ENCODE measurements at regions not wholly inside any gene's neighbourhood (a gene's known extent, or its start where the extent isn't known, plus 50 kb on each side); places are given as distances from the start of the nearest gene placed in this dataset.

DNA sequence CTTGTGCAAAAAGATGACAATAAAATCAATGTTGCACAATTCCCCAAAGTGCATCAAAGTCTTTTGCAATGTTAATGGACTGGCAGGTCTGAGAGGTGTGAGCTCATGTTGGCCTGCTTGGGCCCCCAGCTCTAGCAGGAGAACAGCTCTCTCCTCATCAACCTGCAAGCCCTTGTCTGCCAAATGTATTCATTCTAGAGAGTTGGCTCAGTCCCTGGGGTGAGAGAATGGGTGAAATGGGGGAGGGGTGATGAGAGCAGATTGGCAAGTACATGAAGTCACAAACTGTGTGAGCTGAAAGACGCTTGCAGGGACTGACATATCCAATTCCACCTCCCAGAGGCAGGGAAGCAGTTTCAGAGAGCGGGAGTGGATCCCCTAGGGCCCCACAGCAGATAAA lies 465.1 kb upstream of the ZNF507 start:
- no peak overlapping the region for H3K27ac ChIP-seq (ENCODE audit: low read length)
- H3K9me3 ChIP-seq (ENCODE audit: insufficient read depth, low read length): no peaks in the 10 kb centered on the region

DNA sequence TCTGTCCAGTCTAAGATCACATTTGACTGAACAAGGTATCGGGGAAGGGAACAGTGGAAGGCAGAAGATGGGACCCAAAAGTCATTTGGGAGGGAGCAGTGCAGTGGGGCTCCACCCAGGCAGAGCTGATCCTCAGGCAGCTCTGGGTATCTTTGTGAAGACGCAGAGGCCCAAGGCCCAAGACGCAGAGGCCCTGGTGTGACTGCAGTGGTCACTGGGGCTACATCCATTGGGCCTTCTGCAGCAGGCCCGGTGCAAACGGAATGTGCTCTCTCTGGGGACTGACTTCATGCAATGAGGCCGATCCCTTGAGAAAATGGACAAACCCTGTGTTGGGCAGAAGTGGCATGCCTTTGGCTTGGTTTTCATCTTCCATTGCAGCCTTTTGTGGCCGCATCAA lies 463.4 kb upstream of the ZNF507 start:
- Histone ChIP-seq H4K20me1 (ENCODE audit: insufficient read depth, low read length) (no peaks in the 10 kb centered on the region), H3K36me3 (replicated peaks; ENCODE audit: low read depth, low read length) (no peaks in the 10 kb centered on the region), H3K4me2 (ENCODE audit: low read length) (no peak overlapping the region), H2AFZ (ENCODE audit: low read depth, low read length) (no peak overlapping the region), H3K27me3 (ENCODE audit: low read depth, low read length) (no peaks in the 10 kb centered on the region), H3K79me2 (ENCODE audit: low read length) (no peaks in the 10 kb centered on the region), H3K27ac (ENCODE audit: low read length) (no peak overlapping the region), H3K4me3 (ENCODE audit: low read length) (no peak overlapping the region), H3K4me1 (ENCODE audit: low read length) (no peaks in the 10 kb centered on the region), H3K9me3 (ENCODE audit: insufficient read depth, low read length) (no peaks in the 10 kb centered on the region), H3K9ac (ENCODE audit: low read length) (no peak overlapping the region)
- no peak for TF ChIP-seq EZH2phosphoT487 (IDR thresholded peaks at IDR 0.05; ENCODE audit: low read depth)
- TF ChIP-seq, protein P1, sequence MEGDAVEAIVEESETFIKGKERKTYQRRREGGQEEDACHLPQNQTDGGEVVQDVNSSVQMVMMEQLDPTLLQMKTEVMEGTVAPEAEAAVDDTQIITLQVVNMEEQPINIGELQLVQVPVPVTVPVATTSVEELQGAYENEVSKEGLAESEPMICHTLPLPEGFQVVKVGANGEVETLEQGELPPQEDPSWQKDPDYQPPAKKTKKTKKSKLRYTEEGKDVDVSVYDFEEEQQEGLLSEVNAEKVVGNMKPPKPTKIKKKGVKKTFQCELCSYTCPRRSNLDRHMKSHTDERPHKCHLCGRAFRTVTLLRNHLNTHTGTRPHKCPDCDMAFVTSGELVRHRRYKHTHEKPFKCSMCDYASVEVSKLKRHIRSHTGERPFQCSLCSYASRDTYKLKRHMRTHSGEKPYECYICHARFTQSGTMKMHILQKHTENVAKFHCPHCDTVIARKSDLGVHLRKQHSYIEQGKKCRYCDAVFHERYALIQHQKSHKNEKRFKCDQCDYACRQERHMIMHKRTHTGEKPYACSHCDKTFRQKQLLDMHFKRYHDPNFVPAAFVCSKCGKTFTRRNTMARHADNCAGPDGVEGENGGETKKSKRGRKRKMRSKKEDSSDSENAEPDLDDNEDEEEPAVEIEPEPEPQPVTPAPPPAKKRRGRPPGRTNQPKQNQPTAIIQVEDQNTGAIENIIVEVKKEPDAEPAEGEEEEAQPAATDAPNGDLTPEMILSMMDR (IDR thresholded peaks at IDR 0.05; ENCODE audit: low read depth, low read length): no peak

More for the DNA sequence above, 465.1 kb upstream of the ZNF507 start:
- no peak overlapping the region for H2AFZ ChIP-seq (ENCODE audit: low read depth, low read length)
- H3K4me2 ChIP-seq (ENCODE audit: low read length): no peak overlapping the region
- no peaks in the 10 kb centered on the region for H3K4me1 ChIP-seq (ENCODE audit: low read length)
- H3K79me2 ChIP-seq (ENCODE audit: low read length): no peaks in the 10 kb centered on the region
- H3K9ac ChIP-seq (ENCODE audit: low read length): no peak overlapping the region
- H3K27me3 ChIP-seq (ENCODE audit: low read depth, low read length): no peaks in the 10 kb centered on the region
- no peak overlapping the region for H3K4me3 ChIP-seq (ENCODE audit: low read length)
- H4K20me1 ChIP-seq (ENCODE audit: insufficient read depth, low read length): no peaks in the 10 kb centered on the region
- H3K36me3 ChIP-seq (replicated peaks; ENCODE audit: low read depth, low read length): no peaks in the 10 kb centered on the region
- TF ChIP-seq, protein P1 (IDR thresholded peaks at IDR 0.05; ENCODE audit: low read depth, low read length): no peak
- TF ChIP-seq EZH2phosphoT487 (IDR thresholded peaks at IDR 0.05; ENCODE audit: low read depth): no peak

DNA sequence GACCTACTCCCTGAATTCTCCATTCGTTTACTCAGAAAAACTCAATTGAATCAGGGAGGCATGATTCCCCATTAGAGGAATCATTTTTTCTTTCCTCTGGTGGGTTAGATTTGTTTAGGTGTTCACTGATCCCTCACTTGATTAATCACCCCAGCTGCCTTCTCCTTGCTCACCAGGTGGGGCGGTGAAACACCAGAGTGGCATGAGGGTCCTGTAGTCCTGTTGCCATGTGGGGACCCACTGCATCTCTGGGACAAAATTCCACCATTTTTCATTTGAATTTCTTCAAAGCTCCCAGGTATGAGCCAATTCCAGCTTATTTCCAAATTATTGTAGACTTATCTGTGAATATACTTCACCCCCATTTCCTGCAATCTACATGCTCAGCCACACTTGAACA lies 462.7 kb upstream of the ZNF507 start:
- Histone ChIP-seq H3K9me3 (ENCODE audit: insufficient read depth, low read length) (no peaks in the 10 kb centered on the region), H3K27me3 (ENCODE audit: low read depth, low read length) (no peaks in the 10 kb centered on the region), H3K79me2 (ENCODE audit: low read length) (no peaks in the 10 kb centered on the region), H3K36me3 (replicated peaks; ENCODE audit: low read depth, low read length) (no peaks in the 10 kb centered on the region), H2AFZ (ENCODE audit: low read depth, low read length) (no peak overlapping the region), H3K27ac (ENCODE audit: low read length) (no peak overlapping the region), H3K9ac (ENCODE audit: low read length) (no peak overlapping the region), H3K4me1 (ENCODE audit: low read length) (no peaks in the 10 kb centered on the region), H3K4me3 (ENCODE audit: low read length) (no peak overlapping the region), H3K4me2 (ENCODE audit: low read length) (no peak overlapping the region), H4K20me1 (ENCODE audit: insufficient read depth, low read length) (no peaks in the 10 kb centered on the region)
- TF ChIP-seq, protein P1 (IDR thresholded peaks at IDR 0.05; ENCODE audit: low read depth, low read length): no peak
- TF ChIP-seq EZH2phosphoT487 (IDR thresholded peaks at IDR 0.05; ENCODE audit: low read depth): no peak

DNA sequence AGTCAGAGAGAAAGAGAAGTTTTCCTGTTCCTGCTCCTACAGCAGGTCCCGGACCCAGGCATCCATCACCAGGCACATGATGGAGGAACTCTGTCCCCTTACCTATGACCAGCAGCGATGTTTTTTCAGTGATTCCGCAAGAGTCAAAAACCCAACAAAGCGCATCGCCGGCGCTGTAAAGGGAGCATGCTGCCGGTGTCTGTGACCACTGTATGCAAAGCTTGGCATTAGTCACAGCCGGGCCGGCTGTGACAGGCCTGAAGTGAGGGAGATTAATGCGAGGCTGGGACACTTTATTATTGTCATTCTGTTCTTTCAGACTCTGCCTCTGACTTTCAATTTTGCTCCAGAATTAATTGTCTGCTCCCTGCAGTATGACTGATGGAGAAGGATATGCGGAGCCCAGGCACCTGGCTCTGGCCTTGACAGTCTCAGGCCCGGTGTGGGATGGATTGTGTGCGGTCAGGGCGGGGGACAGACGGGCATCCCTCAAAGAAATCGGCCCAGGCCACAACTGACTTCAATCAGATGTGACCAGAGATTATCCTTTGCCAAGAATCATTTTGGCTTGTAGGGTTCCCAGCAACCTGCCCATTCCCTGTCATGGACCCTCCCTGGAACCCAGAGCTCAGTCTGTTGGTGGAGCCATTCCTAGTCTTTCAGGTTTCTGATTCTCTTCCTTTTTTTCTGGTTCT lies 462.0 kb upstream of the ZNF507 start:
- H3K4me3 ChIP-seq (ENCODE audit: low read length): no peak overlapping the region
- no peaks in the 10 kb centered on the region for H3K79me2 ChIP-seq (ENCODE audit: low read length)
- no peaks in the 10 kb centered on the region for H3K9me3 ChIP-seq (ENCODE audit: insufficient read depth, low read length)
- TF ChIP-seq, protein P1 (IDR thresholded peaks at IDR 0.05; ENCODE audit: low read depth, low read length): no peak
- no peak for TF ChIP-seq EZH2phosphoT487 (IDR thresholded peaks at IDR 0.05; ENCODE audit: low read depth)
- no peak overlapping the region for H3K4me2 ChIP-seq (ENCODE audit: low read length)
- no peaks in the 10 kb centered on the region for H3K4me1 ChIP-seq (ENCODE audit: low read length)
- H2AFZ ChIP-seq (ENCODE audit: low read depth, low read length): no peak overlapping the region
- H3K36me3 ChIP-seq (replicated peaks; ENCODE audit: low read depth, low read length): no peaks in the 10 kb centered on the region
- H3K9ac ChIP-seq (ENCODE audit: low read length): no peak overlapping the region
- H4K20me1 ChIP-seq (ENCODE audit: insufficient read depth, low read length): no peaks in the 10 kb centered on the region
- no peak overlapping the region for H3K27ac ChIP-seq (ENCODE audit: low read length)
- H3K27me3 ChIP-seq (ENCODE audit: low read depth, low read length): no peaks in the 10 kb centered on the region

Data from OCI-LY3 (cell line).